NCI-H226 (cell line): ENCODE measurements at regions not wholly inside any gene's neighbourhood (a gene's known extent, or its start where the extent isn't known, plus 50 kb on each side); places are given as distances from the start of the nearest gene placed in this dataset.
"Not testable (repeated sequence)": the region's sequence is repeated elsewhere in the genome, so short reads cannot be mapped to it uniquely, and the experiment has no call there.

ENCODE experiments used
- DNase-seq: peaks from one replicate; pipeline ENCODE4 v3.0.0-alpha.2; 2015

DNA sequence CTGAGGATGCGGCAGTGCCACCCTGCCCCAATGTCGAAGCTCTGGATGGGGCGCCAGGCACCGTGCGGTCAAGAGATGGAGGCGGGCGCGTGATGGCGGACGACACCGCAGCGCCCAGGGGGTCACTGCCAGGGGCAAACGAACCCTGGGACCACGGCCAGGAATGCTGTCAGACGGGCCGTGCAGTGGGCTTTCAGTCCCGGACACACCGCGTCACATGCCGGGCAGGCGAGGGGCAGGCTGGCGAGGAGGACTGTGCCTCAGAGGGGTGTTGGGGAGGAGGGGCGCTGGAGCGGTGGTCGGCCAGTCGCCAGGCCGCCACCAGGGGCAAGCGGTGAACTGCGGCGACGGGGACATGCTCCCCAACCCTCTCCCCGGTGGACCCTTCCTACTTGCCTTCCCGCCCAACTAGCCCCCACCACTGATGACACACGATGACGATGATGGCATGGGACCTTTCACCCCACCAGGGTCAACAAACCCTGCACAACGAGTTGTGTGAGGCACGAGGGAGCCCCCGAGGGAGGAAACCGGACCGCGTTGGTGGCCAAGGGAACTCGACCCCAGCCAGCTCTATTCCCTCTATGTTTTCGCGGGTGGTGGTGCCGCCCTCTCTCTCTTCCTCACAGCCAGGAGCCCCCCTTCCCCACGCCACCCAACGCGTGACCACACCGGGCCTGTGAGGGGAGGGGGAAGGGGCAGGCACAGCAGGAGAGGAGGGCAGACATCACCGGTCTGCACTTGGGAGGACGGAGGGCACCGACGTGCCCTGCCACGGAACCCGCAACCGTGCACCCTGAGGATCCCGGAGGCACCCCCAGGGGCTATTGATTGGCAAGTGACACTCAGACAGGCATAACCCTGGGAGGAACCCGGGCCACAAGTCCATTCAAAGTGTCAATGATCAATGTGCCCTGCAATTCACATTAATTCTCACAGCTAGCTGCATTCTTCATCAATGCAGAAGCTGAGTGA lies 1960.9 kb upstream of the DEFB115 start:
- DNase-seq = no peak

DNA sequence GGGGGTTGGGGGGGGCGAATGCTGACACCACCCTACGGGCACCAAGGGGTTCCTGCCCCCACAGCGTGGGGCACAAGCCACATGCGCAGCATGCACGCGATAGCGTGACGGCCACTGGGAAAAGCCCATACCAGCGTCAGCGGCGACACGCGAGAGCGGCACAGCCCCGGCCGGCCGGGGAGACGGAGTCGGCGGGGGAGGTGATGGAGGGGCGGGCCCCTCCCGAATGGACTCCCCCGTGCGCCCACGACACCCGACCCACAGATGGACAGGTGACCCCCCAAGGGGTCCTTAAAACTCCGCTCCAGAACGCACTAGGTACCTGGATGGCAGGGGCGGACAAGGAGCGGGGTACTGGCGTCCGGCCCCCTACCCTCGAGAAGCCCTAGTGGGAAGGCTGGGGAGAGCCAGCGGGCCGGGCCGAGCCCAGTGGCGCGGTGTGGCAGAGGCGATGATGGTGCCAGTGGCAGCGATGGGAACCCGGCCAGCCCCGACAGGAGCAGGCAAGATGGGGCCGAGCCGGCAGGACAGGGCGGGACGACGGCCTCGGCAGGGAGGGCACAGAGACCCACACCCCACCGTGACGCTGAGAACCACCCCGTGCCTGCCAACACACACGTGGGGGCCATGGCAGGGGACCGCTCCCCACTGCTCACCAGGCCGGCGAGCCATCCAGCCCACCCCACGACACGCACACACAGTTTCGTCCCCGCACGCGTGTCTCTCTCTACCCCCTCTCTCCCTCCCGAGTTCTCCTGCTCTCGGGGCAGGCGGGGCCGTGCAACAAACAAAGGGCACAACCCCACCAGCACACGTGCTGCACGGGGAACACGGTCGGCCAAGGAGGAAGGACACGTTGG lies 1959.8 kb upstream of the DEFB115 start:
- DNase-seq = no peak

DNA sequence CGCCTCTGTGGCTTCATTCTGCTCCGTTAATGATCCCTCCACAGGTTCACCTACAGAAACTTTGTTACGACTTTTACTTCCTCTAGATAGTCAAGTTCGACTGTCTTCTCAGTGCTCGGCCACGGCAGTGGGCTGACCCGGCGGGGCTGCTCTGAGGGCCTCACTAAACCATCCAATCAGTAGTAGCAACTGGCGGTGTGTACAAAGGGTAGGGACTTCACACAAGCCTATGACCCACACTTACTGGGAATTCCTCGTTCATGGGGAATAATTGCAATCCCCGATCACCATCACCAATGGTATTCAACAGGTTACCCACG lies 1959.2 kb upstream of the DEFB115 start:
- no peak for DNase-seq

DNA sequence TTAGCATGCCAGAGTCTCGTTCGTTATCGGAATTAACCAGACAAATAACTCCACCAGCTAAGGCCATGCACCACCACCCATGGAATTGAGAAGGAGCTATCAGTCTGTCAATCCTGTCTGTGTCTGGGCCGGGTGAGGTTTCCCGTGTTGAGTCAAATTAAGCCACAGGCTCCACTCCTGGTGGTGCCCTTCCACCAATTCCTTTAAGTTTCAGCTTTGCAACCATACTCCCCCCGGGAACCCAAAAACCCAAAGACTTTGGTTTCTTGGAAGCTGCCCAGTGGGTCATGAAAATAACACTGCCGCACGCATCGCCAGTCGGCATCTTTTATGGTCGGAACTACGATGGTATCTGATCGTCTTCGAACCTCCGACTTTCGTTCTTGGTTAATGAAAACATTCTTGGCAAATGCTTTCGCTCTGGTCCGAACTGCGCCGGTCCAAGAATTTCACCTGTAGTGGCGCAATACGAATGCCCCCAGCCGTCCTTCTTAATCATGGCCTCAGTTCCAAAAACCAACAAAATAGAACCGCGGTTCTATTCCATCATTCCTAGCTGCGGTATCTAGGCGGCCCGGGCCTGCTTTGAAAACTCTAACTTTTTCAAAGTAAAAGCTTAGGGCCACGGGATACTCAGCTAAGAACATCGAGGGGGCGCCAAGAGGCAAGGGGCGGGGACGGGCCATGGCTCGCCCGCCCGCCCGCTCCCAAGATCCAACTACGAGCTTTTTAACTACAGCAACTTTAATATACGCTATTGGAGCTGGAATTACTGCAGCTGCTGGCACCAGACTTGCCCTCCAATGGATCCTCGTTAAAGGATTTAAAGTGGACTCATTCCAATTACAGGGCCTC lies 1958.5 kb upstream of the DEFB115 start:
- no peak for DNase-seq

DNA sequence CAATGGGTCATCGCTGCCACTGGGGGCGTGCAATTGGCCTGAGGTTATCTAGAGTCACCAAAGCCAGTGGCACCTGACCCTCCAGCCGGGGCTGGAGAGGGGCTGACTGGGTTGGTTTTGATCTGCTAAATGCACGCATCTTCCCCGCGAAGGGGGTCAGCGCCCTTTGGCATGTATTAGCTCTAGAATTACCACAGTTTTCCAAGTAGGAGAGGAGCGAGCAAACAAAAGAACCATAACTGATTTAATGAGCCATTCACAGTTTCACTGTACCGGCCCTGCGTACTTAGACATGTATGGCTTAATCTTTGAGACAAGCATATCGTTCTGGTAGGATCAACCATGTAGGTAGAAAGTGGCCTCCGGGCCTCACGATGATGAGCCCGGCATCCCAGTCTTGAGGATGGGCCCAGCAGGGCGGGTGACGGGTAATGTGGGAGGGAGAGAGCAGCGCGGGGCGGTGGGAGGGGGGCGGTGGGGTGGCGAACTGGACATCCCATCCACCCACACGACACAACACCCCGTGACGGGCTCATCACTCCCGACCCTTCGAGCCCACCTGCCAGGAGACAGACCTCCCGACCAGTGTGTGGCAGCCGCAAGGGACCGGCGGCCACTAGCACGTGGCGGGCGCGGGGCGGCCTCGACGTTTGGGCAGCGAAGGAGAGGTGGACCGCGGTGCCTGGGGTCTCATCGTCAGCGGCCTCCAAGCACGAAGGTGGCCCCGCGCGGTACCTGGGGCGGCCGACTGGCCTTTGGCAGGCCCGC lies 1957.5 kb upstream of the DEFB115 start:
- DNase-seq = no peak

DNA sequence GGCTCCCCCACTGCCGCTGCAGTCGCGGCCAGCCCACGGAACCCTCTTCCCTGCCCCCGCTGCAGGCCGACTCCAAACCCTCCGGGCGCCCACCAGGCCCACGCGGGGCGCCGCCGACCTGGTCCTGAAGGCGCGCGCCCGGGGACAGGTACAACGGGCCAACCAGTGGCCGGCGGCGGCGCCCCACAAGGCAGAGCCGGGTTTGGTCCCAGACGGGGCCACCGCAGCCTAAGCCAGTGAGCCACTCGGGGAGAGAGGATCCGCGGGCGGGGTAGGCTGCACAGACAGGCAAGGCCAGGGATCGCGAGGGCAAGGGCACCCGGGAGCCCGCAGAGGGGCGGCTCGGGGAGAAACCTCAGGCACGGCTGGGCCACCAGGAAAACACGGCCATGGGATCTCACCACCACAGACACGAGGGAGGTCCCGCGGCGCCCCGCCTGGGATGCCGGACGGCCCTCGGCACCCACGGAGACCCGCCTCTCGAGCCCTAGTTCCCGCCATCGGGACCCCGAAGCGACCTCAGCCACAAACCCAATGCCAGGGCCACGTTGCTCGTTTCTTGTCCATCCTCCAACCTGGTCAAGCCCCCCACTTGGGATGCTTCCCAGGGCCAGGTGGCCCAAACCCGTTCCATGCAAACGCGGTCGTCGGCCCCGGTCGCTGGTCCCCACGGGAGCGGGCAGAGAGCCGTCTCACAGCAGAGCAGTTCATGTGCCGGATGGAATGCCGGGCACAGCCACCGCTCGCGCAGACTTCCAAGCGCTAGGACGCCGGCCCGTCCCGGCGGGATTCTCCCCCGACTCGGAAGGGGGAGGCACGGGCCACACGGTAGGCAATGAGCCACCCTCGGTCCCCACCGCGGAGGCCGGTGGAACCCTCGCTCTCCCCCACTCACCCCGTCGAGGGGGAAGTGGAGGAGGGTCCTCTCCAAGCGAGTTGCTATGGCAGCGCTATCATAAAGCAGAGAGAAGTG lies 1956.6 kb upstream of the DEFB115 start:
- DNase-seq = no peak

DNA sequence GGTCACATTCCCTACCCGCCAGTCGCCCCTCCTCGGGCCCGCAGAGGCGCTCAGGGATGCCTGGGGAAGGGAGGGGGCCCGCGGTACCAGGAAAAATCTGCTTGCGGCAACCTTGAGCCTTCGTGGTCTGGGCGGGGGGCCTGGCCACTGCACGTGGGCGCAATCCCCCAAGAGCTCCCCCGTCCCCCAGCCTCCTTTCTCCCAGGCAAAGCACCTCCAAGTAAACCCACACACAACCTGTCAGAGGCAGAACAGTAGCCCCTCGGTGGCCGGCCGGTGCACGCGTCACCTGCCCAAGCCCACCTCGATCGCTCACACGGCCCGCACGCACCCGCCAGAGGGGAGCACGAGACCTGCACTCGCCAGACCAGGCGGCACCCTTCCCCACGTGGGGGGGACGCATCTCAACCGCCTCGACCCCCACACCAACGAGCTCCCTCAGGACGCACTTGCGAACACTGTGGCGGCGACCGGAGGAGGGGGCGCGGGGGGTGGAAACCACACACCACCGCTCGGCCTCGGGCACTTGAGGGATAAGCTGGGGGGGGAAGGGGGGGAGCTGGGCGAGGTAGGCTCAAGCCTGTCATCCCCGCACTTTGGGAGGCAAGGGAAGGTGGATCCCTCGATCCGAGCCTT lies 1955.7 kb upstream of the DEFB115 start:
- DNase-seq = no peak

DNA sequence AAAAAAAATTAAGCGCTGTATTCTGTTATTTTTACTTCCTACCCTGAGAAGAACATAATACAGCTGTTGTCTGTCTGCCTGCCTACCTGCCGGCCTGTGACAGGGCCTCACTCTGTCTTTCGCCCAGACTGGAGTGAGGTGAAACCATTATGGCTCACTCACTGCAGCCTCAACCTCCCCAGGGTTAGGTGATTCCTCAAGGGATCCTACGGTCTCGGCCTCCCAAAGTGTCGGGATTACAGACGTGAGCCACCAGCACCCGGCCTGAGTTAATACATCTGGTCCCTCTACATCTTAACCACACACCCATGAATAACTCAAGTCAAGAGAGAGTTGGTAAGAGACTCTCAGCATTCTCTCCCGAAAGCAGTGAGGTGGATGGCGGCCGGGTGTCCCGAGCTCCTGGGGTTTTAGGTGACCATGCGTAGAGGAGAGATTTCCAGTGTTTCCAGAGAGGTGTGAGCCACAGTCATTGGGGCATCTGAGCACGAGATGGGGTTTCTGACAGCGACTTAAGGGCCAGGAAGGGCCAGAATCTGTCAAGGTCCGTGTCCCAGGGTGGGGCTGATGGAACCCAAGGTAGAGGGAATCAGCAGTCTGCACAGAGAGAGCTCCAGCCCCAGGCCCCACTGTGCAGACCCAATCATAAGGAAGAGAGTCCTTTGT lies 1954.4 kb upstream of the DEFB115 start:
- no peak for DNase-seq

DNA sequence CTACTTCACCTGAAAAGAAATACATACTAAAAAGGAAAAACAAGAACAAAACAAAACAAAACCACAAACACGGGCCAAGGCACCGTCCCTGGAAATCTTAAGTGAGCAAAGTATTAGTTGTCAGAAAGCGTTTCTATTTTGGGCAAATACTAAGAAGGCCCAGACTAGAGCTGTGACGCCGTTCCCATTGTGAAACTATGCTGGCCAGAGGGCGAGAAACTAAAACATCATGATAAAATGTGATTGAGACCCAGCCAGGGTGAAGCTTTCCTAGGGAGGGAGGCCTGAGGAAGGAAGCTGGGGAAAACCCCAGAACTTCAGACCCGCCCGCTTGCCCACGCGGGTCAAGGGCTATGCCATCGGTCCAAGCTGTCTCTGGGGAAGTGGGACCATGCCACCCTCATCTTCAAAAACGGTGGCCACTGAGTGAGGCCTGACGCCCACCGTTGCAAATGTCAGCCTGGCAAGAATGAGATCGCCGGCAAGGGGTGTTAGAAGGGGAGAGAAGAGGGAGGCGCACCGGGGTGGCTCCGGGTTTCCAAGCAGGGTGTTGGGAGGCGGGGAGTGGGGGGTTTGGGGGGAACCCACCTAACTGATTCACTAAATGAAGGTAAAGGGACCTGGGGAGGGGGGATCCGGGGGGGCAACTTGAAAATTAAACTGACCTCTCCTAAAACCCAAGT lies 1950.9 kb upstream of the DEFB115 start:
- no peak for DNase-seq

DNA sequence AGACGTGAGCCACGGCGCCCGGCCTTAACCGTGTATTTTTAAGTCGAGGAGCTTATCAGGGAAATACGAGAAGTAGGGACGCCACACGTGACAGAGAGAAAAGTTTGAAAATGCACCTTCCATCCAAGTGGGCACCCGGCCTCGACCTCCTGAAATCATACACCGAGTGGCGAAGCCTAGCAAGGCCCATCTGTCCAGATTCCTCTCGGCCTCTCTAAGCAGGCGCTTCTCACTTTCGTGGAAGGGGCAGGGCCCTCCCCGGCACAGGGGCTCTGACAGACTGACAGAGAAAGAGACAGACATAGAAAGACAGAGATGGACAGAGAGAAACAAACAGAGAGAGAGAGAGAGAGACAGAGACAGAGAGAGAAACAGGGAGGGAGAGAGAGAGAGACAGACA lies 1950.0 kb upstream of the DEFB115 start:
- not testable (repeated sequence) for DNase-seq

DNA sequence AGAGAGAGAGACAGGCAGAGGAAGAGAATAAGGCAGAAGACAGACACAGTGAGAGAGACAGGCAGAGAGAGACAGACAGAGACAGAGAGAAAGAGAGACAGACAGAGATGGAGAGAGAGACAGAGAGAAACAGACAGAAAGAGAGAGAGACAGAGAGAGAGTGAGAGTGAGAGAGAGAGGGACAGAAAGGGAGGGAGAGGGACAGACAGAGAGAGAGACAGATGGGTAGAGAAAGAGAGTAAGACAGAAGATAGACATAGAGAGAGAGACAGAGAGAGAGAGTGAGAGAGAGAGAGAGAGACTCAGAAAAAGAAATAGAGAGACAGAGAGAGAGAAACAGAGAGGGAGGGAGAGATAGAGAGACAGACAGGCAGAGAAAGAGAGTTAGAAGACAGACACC lies 1948.5 kb upstream of the DEFB115 start:
- DNase-seq = not testable (repeated sequence)

DNA sequence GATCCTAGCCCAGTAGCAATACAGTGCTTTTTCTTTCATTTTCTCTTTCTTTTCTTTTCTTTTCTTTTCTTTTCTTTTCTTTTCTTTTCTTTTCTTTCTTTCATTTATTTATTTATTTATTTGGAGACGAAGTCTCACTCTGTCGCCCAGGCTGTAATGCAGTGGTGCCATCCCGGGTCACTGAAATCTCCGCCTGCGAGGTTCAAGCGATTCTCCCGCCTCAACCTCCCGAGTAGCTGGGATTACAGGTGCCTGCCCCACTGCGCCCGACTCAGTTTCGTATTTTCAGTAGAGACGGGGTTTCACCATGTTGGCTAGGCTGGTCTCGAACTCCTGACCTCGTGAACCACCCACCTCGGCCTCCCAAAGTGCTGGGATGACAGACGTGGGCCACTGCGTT lies 1948.0 kb upstream of the DEFB115 start:
- not testable (repeated sequence) for DNase-seq

DNA sequence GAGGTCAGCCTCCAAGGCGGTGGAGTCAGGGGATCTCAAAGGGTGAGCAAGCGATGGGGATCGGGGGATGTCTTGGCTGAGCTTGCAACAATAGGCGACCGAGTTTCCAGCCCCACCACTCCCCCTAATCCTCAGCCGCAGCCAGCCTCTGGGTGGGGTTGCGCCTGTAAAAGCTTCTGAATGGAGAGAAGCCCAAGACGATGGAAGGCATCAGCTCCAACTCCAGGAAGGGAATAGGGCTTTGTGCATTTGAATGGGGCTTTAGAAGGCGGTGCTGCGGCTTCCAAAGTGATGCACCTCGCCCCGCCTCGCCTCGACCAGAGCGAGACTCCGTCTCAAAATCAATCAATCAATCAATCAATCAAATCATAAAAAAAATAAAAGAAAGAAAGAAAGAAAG lies 1946.4 kb upstream of the DEFB115 start:
- DNase-seq = not testable (repeated sequence)

DNA sequence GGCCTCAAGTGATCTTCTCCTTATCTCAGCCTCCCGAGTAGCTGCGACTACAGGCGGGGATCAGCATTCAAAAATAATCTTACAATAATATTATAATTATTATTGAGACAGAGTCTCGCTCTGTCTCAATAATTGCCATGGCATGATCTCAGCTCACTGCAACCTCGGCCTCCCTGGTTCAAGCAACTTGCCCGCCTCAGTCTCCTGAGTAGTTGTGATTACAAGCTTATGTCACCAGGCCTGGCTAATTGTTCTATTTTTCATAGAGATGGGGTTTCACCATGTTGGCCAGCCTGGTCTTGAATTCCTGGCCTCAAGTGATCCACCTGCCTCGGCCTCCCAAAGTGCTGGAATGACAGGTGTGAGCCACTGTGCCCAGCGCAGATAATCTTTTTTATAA lies 1944.8 kb upstream of the DEFB115 start:
- DNase-seq = not testable (repeated sequence)

DNA sequence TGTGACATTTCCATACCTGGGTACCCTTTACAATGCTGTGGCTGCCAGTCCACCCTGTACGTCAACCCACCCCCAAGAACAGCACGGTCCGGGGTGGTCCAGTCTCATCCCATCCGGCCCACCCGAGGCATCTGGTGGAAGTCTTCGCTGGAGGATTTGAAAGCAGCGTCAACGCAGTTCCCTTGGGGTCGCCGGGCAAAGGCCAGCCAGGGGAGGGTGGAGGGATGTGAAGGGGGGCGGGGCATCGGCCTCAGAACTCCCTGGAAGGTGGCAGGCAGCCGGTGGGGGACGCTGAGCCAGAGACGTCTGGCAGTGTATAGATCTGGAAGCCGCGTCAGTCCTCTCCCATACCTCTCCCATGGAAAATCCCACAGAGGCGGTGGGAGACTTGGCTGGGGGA lies 1944.0 kb upstream of the DEFB115 start:
- DNase-seq = no peak

DNA sequence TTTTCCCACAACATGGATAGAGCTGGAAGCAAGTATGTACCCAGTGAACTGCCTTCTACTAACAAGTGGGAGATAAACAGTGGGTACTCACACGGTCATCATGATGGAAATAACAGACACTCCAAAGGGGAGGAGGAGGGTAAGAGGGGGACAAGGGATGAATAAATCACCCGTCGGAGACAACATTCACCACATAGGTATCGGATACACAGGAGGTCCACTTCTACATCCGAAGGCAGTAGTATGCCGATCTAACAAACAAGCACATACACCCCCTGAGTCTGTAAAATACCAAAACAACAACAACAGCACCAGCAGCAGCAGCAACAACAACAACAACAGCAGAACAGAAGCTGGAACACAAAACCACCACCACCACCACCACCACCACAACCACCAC lies 1943.2 kb upstream of the DEFB115 start:
- no peak for DNase-seq

DNA sequence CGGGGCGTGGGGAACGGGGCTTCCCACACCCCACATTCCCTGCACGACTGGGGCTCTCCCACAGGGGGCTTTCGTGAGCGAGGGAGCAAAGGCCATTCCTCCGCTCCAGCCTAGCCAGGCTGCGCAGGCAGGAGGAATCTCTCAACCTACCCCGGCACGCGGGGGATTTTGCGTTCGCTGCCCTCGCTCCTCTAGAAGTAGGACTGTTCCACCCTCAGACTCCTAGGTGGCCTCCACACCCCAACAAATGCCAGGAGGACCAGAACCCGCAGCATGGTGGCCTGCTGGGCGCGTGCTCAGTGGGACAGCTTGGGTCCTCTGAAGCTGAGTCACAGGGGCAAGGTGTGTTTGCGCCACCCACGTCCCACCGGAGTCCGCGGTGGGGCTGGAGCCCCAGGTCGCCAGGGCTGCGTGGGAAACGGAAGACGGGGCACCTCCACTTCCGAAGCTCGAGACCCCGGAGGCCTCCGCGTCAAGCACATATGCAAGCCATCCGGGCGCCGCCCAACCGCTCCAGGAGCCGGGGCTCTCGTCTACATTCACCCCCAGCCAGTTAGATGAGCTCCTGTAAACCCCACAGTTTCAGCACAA lies 1938.5 kb upstream of the DEFB115 start:
- no peak for DNase-seq

DNA sequence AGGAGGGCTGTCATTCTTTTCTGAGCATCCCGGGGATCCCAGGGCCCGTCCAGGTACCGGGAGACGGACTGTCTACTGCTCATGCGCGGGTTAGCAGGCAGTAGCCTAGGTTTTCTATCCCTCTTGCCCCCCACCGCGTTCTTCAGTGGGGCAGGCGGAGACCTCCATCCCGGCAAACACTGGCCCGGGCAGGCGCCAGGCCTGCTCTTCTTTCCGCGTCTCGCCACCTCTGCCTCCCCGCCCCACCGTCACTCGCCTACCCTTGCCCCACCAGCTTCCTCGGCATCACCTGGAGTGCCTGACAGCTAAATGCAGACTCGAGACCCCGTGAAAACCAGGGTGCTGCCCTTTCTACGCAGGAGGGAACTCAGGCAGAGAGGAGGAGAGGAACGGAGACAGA lies 1937.7 kb upstream of the DEFB115 start:
- no peak for DNase-seq
